MM.1S (cell line): ENCODE measurements at regions not wholly inside any gene's neighbourhood (a gene's known extent, or its start where the extent isn't known, plus 50 kb on each side); places are given as distances from the start of the nearest gene placed in this dataset.
"Not testable (repeated sequence)": the region's sequence is repeated elsewhere in the genome, so short reads cannot be mapped to it uniquely, and the experiment has no call there.

Source experiments
- DNase-seq: peaks from one replicate; pipeline ENCODE4 v3.0.0-alpha.2; 2015
- H2AFZ ChIP-seq: fragments of 300-600 bp; sonication (generic); 2 replicates; pipeline ENCODE4 v1.6.0; 2016; ENCODE audit warnings: antibody characterized with exemption, low read length
- H3F3A ChIP-seq: fragments of 300-600 bp; sonication (generic); 2 replicates; pipeline ENCODE4 v1.6.1; 2016; ENCODE audit warnings: mild to moderate bottlenecking, antibody characterized with exemption, low read length, moderate library complexity, mixed read lengths; ENCODE audit not compliant: insufficient read depth
- H3K27ac ChIP-seq: fragments of 300-600 bp; sonication (generic); 2 replicates; pipeline ENCODE4 v1.5.1; 2016; ENCODE audit warnings: mild to moderate bottlenecking, low read length
- H3K27me3 ChIP-seq: fragments of 300-600 bp; sonication (generic); replicated peaks from 2 replicates; pipeline ENCODE4 v1.6.0; 2016; ENCODE audit warnings: low read length; ENCODE audit not compliant: insufficient read depth
- H3K36me3 ChIP-seq: fragments of 300-600 bp; sonication (generic); replicated peaks from 2 replicates; pipeline ENCODE4 v1.6.1; 2016; ENCODE audit warnings: mild to moderate bottlenecking, low read length, mixed read lengths; ENCODE audit not compliant: insufficient read depth
- H3K4me1 ChIP-seq: fragments of 300-600 bp; sonication (generic); 2 replicates; pipeline ENCODE4 v1.6.1; 2016; ENCODE audit warnings: low read length, mixed read lengths
- H3K4me2 ChIP-seq: fragments of 300-600 bp; sonication (generic); 2 replicates; pipeline ENCODE4 v1.6.0; 2016; ENCODE audit warnings: low read depth, low read length
- H3K4me3 ChIP-seq: fragments of 300-600 bp; sonication (generic); 2 replicates; pipeline ENCODE4 v1.5.1; 2016; ENCODE audit warnings: low read length, mixed read lengths
- H3K79me2 ChIP-seq: fragments of 300-600 bp; sonication (generic); 2 replicates; pipeline ENCODE4 v1.6.1; 2016; ENCODE audit warnings: mixed run types, low read length, mixed read lengths
- H3K9ac ChIP-seq: fragments of 300-600 bp; sonication (generic); 2 replicates; pipeline ENCODE4 v1.6.1; 2016; ENCODE audit warnings: low read length, mixed read lengths
- H3K9me2 ChIP-seq: fragments of 300-600 bp; sonication (generic); replicated peaks from 2 replicates; pipeline ENCODE4 v1.6.1; 2016; ENCODE audit warnings: mild to moderate bottlenecking, low read length, mixed read lengths; ENCODE audit not compliant: insufficient read depth
- H3K9me3 ChIP-seq: fragments of 300-600 bp; sonication (generic); replicated peaks from 2 replicates; pipeline ENCODE4 v1.6.1; 2016; ENCODE audit warnings: mild to moderate bottlenecking, low read length, mixed read lengths; ENCODE audit not compliant: insufficient read depth
- H4K20me1 ChIP-seq: fragments of 300-600 bp; sonication (generic); 2 replicates; pipeline ENCODE4 v1.6.1; 2016; ENCODE audit warnings: mild to moderate bottlenecking, low read length, moderate library complexity, mixed read lengths; ENCODE audit not compliant: insufficient read depth
- EZH2 ChIP-seq: fragments of 300-600 bp; sonication (generic); optimal IDR thresholded peaks from 2 replicates; pipeline ENCODE3; 2017; ENCODE audit warnings: low read depth, mild to moderate bottlenecking, antibody characterized with exemption, low read length, mixed read lengths
- EZH2phosphoT487 ChIP-seq: fragments of 300-600 bp; sonication (generic); IDR thresholded peaks from 2 replicates; pipeline ENCODE4 v1.6.1; 2018; ENCODE audit warnings: antibody characterized with exemption, low read length
- TF ChIP-seq, protein P1 (sequence below): fragments of 300-600 bp; sonication (generic); IDR thresholded peaks from 2 replicates; pipeline ENCODE4 v1.5.1; 2016; ENCODE audit warnings: antibody characterized with exemption, low read length, mixed read lengths

DNA sequence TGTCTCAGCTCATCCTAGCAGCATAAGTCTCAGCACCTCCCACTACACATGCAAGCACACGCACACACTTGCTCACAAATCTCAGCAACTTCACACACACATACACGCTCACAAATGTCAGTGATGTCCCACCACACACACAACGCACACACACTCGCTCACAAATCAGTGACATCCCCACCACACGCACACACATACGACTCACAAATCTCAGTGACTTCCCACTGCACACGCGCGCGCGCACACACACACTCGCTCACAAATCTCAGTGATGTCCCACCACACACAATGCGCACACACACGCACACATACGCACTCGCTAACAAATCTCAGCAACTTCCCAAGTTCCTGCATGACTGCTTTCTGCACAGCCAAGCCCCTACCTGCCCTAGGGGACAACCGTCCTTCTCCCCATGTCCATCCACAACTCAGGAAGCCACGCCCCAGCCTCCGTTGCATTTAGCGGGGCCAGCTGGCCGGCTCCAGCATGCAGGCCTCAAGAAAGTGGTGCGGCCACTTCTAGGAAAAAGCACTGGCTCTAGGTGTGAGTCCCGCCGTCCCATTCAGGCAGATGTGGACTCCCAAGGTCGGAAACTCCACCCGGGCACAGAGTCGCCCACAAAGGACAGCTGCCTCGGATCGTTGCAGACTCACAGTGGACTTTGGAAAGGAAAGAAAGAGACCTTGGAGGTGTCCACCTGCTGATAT lies 180.1 kb upstream of the SALL3 start:
- Histone ChIP-seq H3K27me3 (no peaks in the 10 kb centered on the region), H3F3A (no peaks in the 10 kb centered on the region)

DNA sequence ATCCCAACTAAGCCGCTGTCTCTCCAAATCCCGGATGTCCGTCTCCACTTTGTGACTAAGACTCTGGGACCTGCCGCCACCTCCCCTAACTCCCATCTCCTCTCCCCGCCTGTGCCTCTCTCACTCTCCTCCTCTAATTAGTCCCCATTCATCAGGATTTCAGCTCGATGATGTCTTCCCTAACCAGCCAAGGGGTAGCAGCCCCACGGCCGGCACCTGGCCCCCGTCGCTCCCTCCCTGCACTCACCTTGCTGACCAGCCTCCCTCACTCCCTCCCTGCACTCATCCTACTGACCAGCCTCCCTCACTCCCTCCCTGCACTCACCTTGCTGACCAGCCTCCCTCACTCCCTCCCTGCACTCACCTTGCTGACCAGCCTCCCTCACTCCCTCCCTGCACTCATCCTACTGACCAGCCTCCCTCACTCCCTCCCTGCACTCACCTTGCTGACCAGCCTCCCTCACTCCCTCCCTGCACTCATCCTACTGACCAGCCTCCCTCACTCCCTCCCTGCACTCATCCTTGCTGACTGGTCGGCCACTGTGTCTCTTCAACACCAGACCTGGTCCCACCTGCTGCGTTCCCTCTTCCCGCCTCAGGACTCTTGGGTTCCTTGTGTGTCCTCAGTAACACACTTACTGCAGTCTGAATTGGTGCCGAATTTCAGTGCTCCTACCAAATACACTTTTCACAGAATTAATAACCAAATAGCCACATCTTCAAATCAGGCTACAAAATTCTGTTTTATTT lies 179.3 kb upstream of the SALL3 start:
- not testable (repeated sequence) for H3K9me2 ChIP-seq, H3K4me1 ChIP-seq, H3K36me3 ChIP-seq, H3K9me3 ChIP-seq, H3K27ac ChIP-seq, H3K4me2 ChIP-seq, H3F3A ChIP-seq, H3K4me3 ChIP-seq, H3K9ac ChIP-seq, H3K27me3 ChIP-seq, DNase-seq, H3K79me2 ChIP-seq, H2AFZ ChIP-seq, H4K20me1 ChIP-seq

More for the DNA sequence above, 180.1 kb upstream of the SALL3 start:
- Histone ChIP-seq H3K79me2 (no peaks in the 10 kb centered on the region), H3K4me1 (no peaks in the 10 kb centered on the region), H2AFZ (no peak overlapping the region), H3K9me3 (no peaks in the 10 kb centered on the region), H3K4me3 (no peak overlapping the region), H3K4me2 (no peak overlapping the region), H4K20me1 (no peaks in the 10 kb centered on the region), H3K36me3 (no peaks in the 10 kb centered on the region), H3K9ac (no peak overlapping the region), H3K9me2 (no peaks in the 10 kb centered on the region), H3K27ac (no peak overlapping the region)
- TF ChIP-seq, protein P1, sequence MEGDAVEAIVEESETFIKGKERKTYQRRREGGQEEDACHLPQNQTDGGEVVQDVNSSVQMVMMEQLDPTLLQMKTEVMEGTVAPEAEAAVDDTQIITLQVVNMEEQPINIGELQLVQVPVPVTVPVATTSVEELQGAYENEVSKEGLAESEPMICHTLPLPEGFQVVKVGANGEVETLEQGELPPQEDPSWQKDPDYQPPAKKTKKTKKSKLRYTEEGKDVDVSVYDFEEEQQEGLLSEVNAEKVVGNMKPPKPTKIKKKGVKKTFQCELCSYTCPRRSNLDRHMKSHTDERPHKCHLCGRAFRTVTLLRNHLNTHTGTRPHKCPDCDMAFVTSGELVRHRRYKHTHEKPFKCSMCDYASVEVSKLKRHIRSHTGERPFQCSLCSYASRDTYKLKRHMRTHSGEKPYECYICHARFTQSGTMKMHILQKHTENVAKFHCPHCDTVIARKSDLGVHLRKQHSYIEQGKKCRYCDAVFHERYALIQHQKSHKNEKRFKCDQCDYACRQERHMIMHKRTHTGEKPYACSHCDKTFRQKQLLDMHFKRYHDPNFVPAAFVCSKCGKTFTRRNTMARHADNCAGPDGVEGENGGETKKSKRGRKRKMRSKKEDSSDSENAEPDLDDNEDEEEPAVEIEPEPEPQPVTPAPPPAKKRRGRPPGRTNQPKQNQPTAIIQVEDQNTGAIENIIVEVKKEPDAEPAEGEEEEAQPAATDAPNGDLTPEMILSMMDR: no peak
- TF ChIP-seq EZH2phosphoT487 (no peak), EZH2 (no peak)
- DNase-seq: no peak

DNA sequence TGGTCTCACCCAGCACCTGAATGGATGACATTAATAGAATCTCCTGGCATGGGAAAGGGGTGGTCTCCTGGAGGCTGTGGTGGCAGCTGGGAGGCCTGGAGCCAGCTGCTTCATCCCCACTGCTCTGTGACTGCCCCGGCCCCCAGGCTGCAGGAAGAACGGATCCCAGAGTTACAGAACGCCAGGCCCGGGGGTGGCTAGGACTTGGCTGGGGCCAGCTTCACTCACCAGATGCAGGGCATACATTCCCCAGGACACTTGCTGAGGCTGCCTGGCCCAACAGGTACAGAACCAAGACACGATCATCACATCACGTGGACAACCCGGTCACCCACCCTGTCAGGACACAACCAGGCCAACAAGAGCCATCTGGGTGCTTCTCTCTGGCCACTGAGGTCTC lies 178.6 kb upstream of the SALL3 start:
- Histone ChIP-seq H3K9me2 (no peaks in the 10 kb centered on the region), H3K4me1 (no peaks in the 10 kb centered on the region), H3K9me3 (no peaks in the 10 kb centered on the region), H4K20me1 (no peaks in the 10 kb centered on the region), H3K79me2 (no peaks in the 10 kb centered on the region), H3K27ac (no peak overlapping the region), H3K4me3 (no peak overlapping the region), H3K36me3 (no peaks in the 10 kb centered on the region), H3K27me3 (no peaks in the 10 kb centered on the region), H2AFZ (no peak overlapping the region), H3K4me2 (no peak overlapping the region), H3F3A (no peaks in the 10 kb centered on the region), H3K9ac (no peak overlapping the region)
- DNase-seq: no peak
- TF ChIP-seq EZH2: no peak
- TF ChIP-seq, protein P1: no peak
- no peak for TF ChIP-seq EZH2phosphoT487

DNA sequence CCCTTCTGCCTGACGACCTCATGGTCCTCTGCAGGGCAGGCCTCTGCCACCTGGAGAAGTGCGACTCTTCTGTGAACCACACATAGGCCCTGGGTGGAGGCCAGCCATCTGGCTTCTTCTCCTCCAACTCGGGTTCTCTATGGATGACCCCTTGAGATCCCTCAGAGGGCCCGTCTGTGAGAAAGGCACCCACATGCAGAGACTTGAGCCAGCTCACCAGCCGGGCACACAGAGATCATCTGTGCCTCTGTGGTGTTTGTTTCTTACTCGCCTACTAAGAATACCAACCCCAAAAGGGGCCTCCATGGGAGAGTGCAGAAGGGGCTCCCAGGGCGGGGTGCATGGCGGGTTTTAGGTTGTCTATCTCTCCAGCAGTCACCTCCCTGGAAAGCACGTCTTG lies 176.5 kb upstream of the SALL3 start:
- TF ChIP-seq, protein P1: no peak
- TF ChIP-seq EZH2: no peak
- no peak for TF ChIP-seq EZH2phosphoT487
- Histone ChIP-seq H2AFZ (no peak overlapping the region), H3K9me3 (no peaks in the 10 kb centered on the region), H3K79me2 (no peaks in the 10 kb centered on the region), H3K36me3 (no peaks in the 10 kb centered on the region), H3K4me3 (no peak overlapping the region), H3K4me2 (no peak overlapping the region), H3K27me3 (no peaks in the 10 kb centered on the region), H4K20me1 (no peaks in the 10 kb centered on the region), H3K27ac (no peak overlapping the region), H3K4me1 (no peaks in the 10 kb centered on the region), H3F3A (no peaks in the 10 kb centered on the region), H3K9ac (no peak overlapping the region), H3K9me2 (no peaks in the 10 kb centered on the region)
- no peak for DNase-seq
